Adrenal gland (tissue), 5 donors: ENCODE measurements at regions not wholly inside any gene's neighbourhood (a gene's known extent, or its start where the extent isn't known, plus 50 kb on each side); places are given as distances from the start of the nearest gene placed in this dataset.

ENCODE experiments used
- POLR2A ChIP-seq, 2 donors: fragments of 450-650 bp; IDR thresholded peaks; one replicate each; pipeline ENCODE4 v1.6.1; 2017; ENCODE audit warnings: antibody characterized with exemption in 2 of 2, mild to moderate bottlenecking in 2 of 2, moderate library complexity in 1 of 2
- TF ChIP-seq, protein P1 (sequence below), 6 experiments: fragments of 450-650 bp in 4 of 6; fragments of 200-600 bp in 2 of 6; sonication (generic) in 1 of 6; IDR thresholded peaks; 1 replicate in 5 of 6; 2 replicates in 1 of 6; pipeline versions ENCODE4 v1.5.1 to v1.8.0; 2016 to 2021; ENCODE audit warnings: antibody characterized with exemption in 6 of 6, mild to moderate bottlenecking in 2 of 6, moderate library complexity in 1 of 6
- donor health status: DM: no; HTN: no; CAD: no.

DNA sequence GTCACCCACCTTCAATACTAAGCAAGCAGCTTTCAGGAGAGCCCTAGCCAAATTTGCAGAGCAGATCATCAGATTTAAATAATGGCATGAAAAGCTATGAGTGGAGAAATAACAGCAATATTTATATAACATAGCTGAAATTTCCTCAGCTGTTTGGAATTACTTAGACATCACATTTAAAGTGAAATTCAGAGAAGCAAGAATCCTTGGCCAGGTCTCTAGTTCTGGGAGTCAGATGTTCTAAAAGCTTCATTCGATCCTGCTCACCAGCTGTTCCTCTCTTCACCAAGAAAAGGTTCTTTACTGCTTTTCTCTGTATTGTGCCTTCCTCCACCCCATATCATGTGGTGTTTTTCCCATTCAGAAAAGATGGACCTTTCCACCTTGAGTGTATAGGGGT lies 152.3 kb upstream of the JAG1 start:
- TF ChIP-seq, protein P1, sequence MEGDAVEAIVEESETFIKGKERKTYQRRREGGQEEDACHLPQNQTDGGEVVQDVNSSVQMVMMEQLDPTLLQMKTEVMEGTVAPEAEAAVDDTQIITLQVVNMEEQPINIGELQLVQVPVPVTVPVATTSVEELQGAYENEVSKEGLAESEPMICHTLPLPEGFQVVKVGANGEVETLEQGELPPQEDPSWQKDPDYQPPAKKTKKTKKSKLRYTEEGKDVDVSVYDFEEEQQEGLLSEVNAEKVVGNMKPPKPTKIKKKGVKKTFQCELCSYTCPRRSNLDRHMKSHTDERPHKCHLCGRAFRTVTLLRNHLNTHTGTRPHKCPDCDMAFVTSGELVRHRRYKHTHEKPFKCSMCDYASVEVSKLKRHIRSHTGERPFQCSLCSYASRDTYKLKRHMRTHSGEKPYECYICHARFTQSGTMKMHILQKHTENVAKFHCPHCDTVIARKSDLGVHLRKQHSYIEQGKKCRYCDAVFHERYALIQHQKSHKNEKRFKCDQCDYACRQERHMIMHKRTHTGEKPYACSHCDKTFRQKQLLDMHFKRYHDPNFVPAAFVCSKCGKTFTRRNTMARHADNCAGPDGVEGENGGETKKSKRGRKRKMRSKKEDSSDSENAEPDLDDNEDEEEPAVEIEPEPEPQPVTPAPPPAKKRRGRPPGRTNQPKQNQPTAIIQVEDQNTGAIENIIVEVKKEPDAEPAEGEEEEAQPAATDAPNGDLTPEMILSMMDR (IDR thresholded peaks at IDR 0.05) = no peak
- TF ChIP-seq POLR2A (IDR thresholded peaks at IDR 0.05) = no peak
